Spleen (tissue), 11 donors: ENCODE measurements at regions not wholly inside any gene's neighbourhood (a gene's known extent, or its start where the extent isn't known, plus 50 kb on each side); places are given as distances from the start of the nearest gene placed in this dataset.

Experiments used
- DNase-seq: peaks from one replicate; pipeline ENCODE4 v3.0.0-alpha.2; 2020
- H3K27ac ChIP-seq, 8 donors: fragments of 200-600 bp; sonication (generic) in 7 of 8; 1 replicate in 4 of 8; 2 replicates in 4 of 8; pipeline versions ENCODE4 v1.5.0 to v1.8.0; 2016 to 2021; ENCODE audit warnings: inconsistent platforms in 4 of 8, mild to moderate bottlenecking in 4 of 8, moderate library complexity in 1 of 8
- H3K27me3 ChIP-seq, 7 donors: fragments of 200-600 bp; sonication (generic) in 6 of 7; replicated peaks in 1 of 7; 1 replicate in 4 of 7; 2 replicates in 3 of 7; pipeline versions ENCODE4 v1.5.0 to v1.8.0; 2016 to 2021; ENCODE audit warnings: inconsistent platforms in 3 of 7, mild to moderate bottlenecking in 1 of 7
- H3K36me3 ChIP-seq, 6 donors: fragments of 200-600 bp; sonication (generic) in 5 of 6; 1 replicate in 4 of 6; 2 replicates in 2 of 6; pipeline versions ENCODE4 v1.5.0 to v1.8.0; 2016 to 2021; ENCODE audit warnings: inconsistent platforms in 2 of 6
- H3K4me1 ChIP-seq, 6 donors: fragments of 200-600 bp; sonication (generic) in 5 of 6; 1 replicate in 3 of 6; 2 replicates in 3 of 6; pipeline versions ENCODE4 v1.5.0 to v1.8.0; 2016 to 2021; ENCODE audit warnings: inconsistent platforms in 3 of 6
- H3K4me3 ChIP-seq, 8 donors: fragments of 200-600 bp; sonication (generic) in 7 of 8; 1 replicate in 4 of 8; 2 replicates in 4 of 8; pipeline versions ENCODE4 v1.5.0 to v1.8.0; 2016 to 2021; ENCODE audit warnings: inconsistent platforms in 4 of 8, mild to moderate bottlenecking in 4 of 8, moderate library complexity in 2 of 8
- H3K9me3 ChIP-seq, 8 donors: fragments of 200-600 bp; sonication (generic) in 7 of 8; 1 replicate in 4 of 8; 2 replicates in 4 of 8; pipeline versions ENCODE4 v1.5.0 to v1.8.0; 2016 to 2021; ENCODE audit warnings: inconsistent platforms in 4 of 8
- POLR2A ChIP-seq, 3 donors: fragments of 450-650 bp; IDR thresholded peaks; one replicate each; pipeline ENCODE4 v1.5.1; 2017; ENCODE audit warnings: antibody characterized with exemption in 3 of 3, mild to moderate bottlenecking in 1 of 3
- POLR2AphosphoS5 ChIP-seq, 3 donors: sonication (generic); formaldehyde crosslinking; IDR thresholded peaks; one replicate each; pipeline ENCODE4 v1.5.1; 2017; ENCODE audit warnings: antibody characterized with exemption in 3 of 3
- WGBS, 5 donors: extraction: QIAGEN DNeasy Blood & Tissue Kit in 3 of 5; methylation state at CpG; one replicate each; pipeline versions ENCODE4 v1.1.5 to v1.1.7; 2013 to 2018; 5-methylcytosine and 5-hydroxymethylcytosine counted together
- intact Hi-C: fragments of 100-400 bp; cut with DNase I; formaldehyde crosslinking; loops from one replicate; pipeline ENCODE4 v1.15.0; 2023; ENCODE audit warnings: low total_unique reads
- TF ChIP-seq, protein P1 (sequence below), 11 experiments: fragments of 200-600 bp in 7 of 11; fragments of 450-650 bp in 4 of 11; sonication (generic) in 4 of 11; IDR thresholded peaks in 8 of 11; conservative IDR thresholded peaks in 3 of 11; 1 replicate in 7 of 11; 2 replicates in 4 of 11; pipeline versions ENCODE4 v1.4.0 to v1.8.0; 2016 to 2021; ENCODE audit warnings: antibody characterized with exemption in 11 of 11, inconsistent platforms in 4 of 11, mild to moderate bottlenecking in 1 of 11
- donor health status: healthy with polysubstance abuse.
- donor health status: DM: no; HTN: no; CAD: no; lungs with moderate emphysema.
- donor health status: DM: no; HTN: no; CAD: no.
- donor health status: Bipolar disorder and iron deficiency.
- donor health status: healthy.
- donor health status: DM: no; HTN: no; CAD: no.
- donor health status: DM: yes; HTN: yes; CAD: no.

DNA sequence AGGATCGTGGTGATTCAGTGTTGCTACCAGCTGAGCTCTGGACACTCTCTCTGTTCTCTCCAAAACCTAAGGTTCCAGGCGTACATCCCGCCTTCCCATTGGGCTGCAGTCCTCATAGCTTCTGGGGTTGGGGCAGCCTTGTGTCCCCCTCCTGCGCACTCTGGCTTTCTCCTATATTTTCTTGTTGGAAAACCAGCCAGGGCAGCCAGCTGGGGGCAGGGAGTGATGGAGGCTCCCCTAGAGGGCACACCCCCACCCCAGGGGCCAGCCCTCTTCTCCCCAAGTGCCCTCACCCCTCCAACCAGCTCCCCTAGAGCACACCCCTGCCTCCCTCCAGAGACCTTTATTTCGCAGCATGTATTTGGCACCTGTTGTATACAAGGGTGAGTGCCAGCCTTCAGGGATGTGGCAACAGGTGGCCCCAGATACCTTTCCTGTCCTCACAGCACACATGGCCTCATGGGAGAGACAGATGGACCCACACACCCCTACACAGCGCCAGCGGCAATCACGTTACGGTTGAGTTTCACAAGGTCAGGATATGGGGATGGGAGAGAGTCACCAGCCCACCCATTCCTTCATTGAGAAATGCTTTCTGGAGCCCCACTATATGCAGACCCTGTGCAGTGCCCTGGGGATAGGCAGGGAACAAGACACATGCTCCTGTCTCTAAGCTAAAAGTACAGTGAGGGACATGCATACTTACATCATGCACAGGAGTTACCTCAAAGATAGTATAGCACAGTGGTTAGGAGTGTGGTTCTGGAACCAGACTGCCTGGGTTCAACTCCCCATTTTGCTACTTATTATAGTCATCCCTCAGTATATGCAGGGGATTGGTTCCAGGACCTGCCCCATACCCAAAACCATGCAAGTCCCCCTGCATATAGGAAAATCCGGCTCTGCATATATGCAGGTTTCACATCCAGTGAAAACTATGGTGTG, 141.1 kb downstream of the PHETA1 start:
- Histone ChIP-seq H3K4me1 (peaks cover 0 to 17% (median 9%) of the 10 kb centered on the region in 6 donors), H3K9me3 (no peaks in the 10 kb centered on the region)

DNA sequence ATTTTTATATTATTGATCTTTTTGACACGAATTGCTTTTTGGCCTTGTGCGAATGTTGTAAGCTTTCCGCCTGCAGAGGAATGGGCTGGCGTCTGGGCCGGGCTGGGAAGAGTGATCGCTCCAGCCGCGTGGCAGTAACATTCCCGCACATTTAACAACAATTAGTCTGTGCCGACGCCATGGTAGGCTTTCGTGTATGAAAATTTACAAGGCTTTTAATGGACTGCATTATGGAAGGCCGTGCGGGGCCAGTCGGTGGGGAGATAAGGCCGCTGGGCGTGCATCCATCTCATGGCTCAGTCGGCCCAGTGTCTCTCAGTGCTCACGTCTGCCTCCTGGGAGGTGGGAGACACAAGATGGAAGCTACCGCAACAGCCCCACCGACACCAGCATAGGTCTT, 142.2 kb downstream of the PHETA1 start:
- whole genome bisulfite sequencing, 5 donors = 91 to 96% (median 93%) methylated on average over 19 to 21 of the region's 21 CpGs

More for the DNA sequence above, 141.1 kb downstream of the PHETA1 start:
- Histone ChIP-seq H3K27me3 (peaks cover 0 to 43% (median 0%) of the 10 kb centered on the region in 7 donors), H3K4me3 (no peak overlapping the region), H3K27ac (no peak overlapping the region), H3K36me3 (no peaks in the 10 kb centered on the region)
- TF ChIP-seq, protein P1, sequence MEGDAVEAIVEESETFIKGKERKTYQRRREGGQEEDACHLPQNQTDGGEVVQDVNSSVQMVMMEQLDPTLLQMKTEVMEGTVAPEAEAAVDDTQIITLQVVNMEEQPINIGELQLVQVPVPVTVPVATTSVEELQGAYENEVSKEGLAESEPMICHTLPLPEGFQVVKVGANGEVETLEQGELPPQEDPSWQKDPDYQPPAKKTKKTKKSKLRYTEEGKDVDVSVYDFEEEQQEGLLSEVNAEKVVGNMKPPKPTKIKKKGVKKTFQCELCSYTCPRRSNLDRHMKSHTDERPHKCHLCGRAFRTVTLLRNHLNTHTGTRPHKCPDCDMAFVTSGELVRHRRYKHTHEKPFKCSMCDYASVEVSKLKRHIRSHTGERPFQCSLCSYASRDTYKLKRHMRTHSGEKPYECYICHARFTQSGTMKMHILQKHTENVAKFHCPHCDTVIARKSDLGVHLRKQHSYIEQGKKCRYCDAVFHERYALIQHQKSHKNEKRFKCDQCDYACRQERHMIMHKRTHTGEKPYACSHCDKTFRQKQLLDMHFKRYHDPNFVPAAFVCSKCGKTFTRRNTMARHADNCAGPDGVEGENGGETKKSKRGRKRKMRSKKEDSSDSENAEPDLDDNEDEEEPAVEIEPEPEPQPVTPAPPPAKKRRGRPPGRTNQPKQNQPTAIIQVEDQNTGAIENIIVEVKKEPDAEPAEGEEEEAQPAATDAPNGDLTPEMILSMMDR (IDR thresholded peaks at IDR 0.05 in 8 of 11, conservative IDR thresholded peaks at IDR 0.05 in 3 of 11) = no peak
- no peak for TF ChIP-seq POLR2A (IDR thresholded peaks at IDR 0.05)
- TF ChIP-seq POLR2AphosphoS5 (IDR thresholded peaks at IDR 0.05) = no peak
- DNase-seq = no peak
- intact Hi-C loops = no loop called here
- WGBS, 5 donors = 77 to 88% (median 80%) methylated on average over 10 of the region's 10 CpGs

DNA sequence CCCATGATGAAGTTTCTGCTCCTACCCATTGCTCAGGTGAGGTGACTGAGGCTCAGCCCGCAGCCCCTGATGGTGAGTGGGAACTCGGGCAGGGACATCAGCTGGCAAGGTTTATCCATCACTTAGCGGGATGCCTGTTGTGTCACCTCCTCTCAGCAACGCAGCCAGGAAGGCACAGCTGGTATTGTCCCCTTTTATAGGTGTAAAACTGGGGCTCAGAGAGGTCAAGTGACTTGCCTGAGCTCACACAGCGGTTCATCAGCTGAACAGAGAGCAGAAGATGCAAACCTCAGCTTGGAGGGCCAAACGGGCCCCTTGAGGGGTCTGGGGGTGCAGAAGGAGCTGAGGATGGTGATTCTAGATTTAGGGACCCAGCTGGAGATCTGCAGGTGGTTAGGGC, 143.6 kb downstream of the PHETA1 start:
- intact Hi-C loops = no loop called here
- no peaks in the 10 kb centered on the region for H3K9me3 ChIP-seq
- H3K27me3 ChIP-seq = peaks cover 0 to 25% (median 0%) of the 10 kb centered on the region in 7 donors
- H3K4me1 ChIP-seq = peaks cover 0 to 17% (median 9%) of the 10 kb centered on the region in 6 donors
- no peak overlapping the region for H3K27ac ChIP-seq
- H3K36me3 ChIP-seq = no peaks in the 10 kb centered on the region
- DNase-seq = no peak
- 68 to 86% (median 80%) methylated on average over 4 to 6 of the region's 6 CpGs for WGBS, 5 donors
- TF ChIP-seq, protein P1 (IDR thresholded peaks at IDR 0.05 in 8 of 11, conservative IDR thresholded peaks at IDR 0.05 in 3 of 11) = no peak
- TF ChIP-seq POLR2AphosphoS5 (IDR thresholded peaks at IDR 0.05) (no peak), POLR2A (IDR thresholded peaks at IDR 0.05) (no peak)
- no peak overlapping the region for H3K4me3 ChIP-seq

More for the DNA sequence above, 142.2 kb downstream of the PHETA1 start:
- Histone ChIP-seq H3K27me3 (peaks cover 0 to 32% (median 0%) of the 10 kb centered on the region in 7 donors), H3K4me1 (peaks cover 0 to 17% (median 9%) of the 10 kb centered on the region in 6 donors), H3K4me3 (no peak overlapping the region), H3K27ac (no peak overlapping the region), H3K36me3 (no peaks in the 10 kb centered on the region), H3K9me3 (no peaks in the 10 kb centered on the region)
- intact Hi-C loops = no loop called here
- no peak for DNase-seq
- no peak for TF ChIP-seq POLR2AphosphoS5 (IDR thresholded peaks at IDR 0.05)
- TF ChIP-seq POLR2A (IDR thresholded peaks at IDR 0.05) = no peak
- TF ChIP-seq, protein P1 (IDR thresholded peaks at IDR 0.05 in 8 of 11, conservative IDR thresholded peaks at IDR 0.05 in 3 of 11) = no peak
